RWPE2 (cell line): ENCODE measurements at regions not wholly inside any gene's neighbourhood (a gene's known extent, or its start where the extent isn't known, plus 50 kb on each side); places are given as distances from the start of the nearest gene placed in this dataset.

Experiments used
- ATAC-seq: fragments of 200-7000 bp; cut with Tn5 transposase; 3 replicates; pipeline ENCODE4 v1.9.1; 2021; ENCODE audit warnings: low read depth
- DNase-seq: peaks from one replicate; pipeline ENCODE4 v3.0.0-alpha.2; 2020; ENCODE audit warnings: low spot score
- H3K27ac ChIP-seq: fragments of 450-650 bp; 2 replicates; pipeline ENCODE4 v1.5.1; 2017; ENCODE audit warnings: mild to moderate bottlenecking; ENCODE audit not compliant: poor library complexity, severe bottlenecking
- H3K27me3 ChIP-seq: fragments of 250-450 bp; sonication (Bioruptor Pico); 2 replicates; pipeline ENCODE4 v1.5.1; 2021; ENCODE audit warnings: mild to moderate bottlenecking, moderate library complexity; ENCODE audit not compliant: insufficient read depth, poor library complexity, severe bottlenecking
- H3K36me3 ChIP-seq: fragments of 250-450 bp; sonication (Bioruptor Pico); 2 replicates; pipeline ENCODE4 v1.5.1; 2020; ENCODE audit warnings: low read depth, mild to moderate bottlenecking, moderate library complexity
- H3K4me1 ChIP-seq: fragments of 250-450 bp; sonication (Bioruptor Pico); 2 replicates; pipeline ENCODE4 v1.5.1; 2021; ENCODE audit warnings: mild to moderate bottlenecking, moderate library complexity; ENCODE audit not compliant: insufficient read depth, poor library complexity, severe bottlenecking
- H3K4me3 ChIP-seq: fragments of 250-450 bp; sonication (Bioruptor Pico); 2 replicates; pipeline ENCODE4 v1.5.1; 2021; ENCODE audit warnings: mild to moderate bottlenecking, moderate library complexity; ENCODE audit not compliant: severe bottlenecking
- H3K9me3 ChIP-seq: fragments of 250-450 bp; sonication (Bioruptor Pico); 2 replicates; pipeline ENCODE4 v1.5.1; 2021; ENCODE audit warnings: mild to moderate bottlenecking, moderate library complexity; ENCODE audit not compliant: severe bottlenecking
- TF ChIP-seq, protein P1 (sequence below): fragments of 450-650 bp; IDR thresholded peaks from one replicate; pipeline ENCODE4 v1.5.1; 2017; ENCODE audit warnings: mild to moderate bottlenecking, moderate library complexity; ENCODE audit not compliant: poor library complexity, severe bottlenecking

DNA sequence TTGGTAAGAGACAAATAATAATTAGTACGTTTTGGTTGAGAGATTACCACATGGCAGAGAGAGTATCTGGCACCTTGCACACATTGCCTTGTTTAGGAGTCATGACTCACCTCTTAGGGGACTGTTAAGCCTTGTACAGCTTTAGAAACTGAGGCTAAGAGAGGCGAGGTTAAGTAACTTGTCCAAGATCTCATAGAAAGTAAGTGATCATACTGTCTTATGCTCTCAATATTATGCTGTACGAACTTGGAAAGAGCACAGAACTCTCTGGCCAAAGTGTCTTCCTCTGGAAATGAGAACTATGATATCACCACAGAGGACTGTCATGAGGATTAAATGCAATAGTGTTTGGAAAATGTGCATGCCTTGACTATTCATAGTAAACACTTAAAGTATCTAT lies 249.0 kb downstream of the UTRN start:
- Histone ChIP-seq H3K36me3 (peaks cover 15% of the 10 kb centered on the region; the same call in 1 of the 2 replicates), H3K4me3 (no peak overlapping the region), H3K4me1 (no peaks in the 10 kb centered on the region), H3K9me3 (peaks cover 3% of the 10 kb centered on the region), H3K27me3 (no peaks in the 10 kb centered on the region), H3K27ac (no peak overlapping the region)
- TF ChIP-seq, protein P1, sequence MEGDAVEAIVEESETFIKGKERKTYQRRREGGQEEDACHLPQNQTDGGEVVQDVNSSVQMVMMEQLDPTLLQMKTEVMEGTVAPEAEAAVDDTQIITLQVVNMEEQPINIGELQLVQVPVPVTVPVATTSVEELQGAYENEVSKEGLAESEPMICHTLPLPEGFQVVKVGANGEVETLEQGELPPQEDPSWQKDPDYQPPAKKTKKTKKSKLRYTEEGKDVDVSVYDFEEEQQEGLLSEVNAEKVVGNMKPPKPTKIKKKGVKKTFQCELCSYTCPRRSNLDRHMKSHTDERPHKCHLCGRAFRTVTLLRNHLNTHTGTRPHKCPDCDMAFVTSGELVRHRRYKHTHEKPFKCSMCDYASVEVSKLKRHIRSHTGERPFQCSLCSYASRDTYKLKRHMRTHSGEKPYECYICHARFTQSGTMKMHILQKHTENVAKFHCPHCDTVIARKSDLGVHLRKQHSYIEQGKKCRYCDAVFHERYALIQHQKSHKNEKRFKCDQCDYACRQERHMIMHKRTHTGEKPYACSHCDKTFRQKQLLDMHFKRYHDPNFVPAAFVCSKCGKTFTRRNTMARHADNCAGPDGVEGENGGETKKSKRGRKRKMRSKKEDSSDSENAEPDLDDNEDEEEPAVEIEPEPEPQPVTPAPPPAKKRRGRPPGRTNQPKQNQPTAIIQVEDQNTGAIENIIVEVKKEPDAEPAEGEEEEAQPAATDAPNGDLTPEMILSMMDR = no peak
- DNase-seq (no peak), ATAC-seq (no peak)

DNA sequence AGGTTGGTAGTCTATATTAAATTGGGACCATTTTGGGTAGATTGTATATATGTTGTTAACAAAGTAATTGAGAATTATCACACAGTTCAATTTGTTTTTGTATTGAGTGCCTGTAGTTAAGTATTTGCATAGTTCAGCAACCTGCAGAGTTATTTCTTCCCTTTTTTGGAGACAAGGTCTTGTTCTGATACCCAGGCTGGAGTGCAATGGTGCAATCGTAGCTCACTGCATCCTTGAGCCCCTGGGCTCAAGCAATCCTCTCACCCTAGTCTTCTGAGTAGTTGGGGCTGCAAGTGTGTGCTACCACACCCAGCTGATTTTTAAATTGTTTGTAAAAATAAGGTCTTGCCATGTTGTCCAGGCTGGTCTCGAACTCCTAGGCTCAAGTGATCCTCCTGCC lies 250.5 kb downstream of the UTRN start:
- peaks cover 19% of the 10 kb centered on the region; the same call in 1 of the 2 replicates for H3K36me3 ChIP-seq
- TF ChIP-seq, protein P1 = no peak
- no peak for ATAC-seq

DNA sequence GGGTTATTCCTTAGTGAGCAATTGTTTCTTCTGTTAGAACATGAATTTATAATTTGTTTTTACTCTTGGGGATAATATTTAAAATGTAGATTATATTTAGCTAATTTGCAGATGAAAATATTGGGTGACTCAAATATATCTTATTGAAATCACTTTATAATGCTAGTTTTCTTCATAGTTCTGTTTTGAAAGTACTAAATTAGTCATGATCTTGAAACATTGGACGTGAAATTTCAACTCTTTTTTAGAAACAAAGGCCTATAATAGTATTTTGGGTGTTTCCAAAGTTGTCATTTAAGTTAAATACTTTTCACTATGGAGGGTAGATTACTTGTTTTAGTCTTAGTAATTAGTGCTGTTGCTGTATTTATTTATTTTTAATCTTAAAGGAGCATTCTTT lies 250.9 kb downstream of the UTRN start:
- TF ChIP-seq, protein P1 = no peak
- H3K9me3 ChIP-seq = peaks cover 3% of the 10 kb centered on the region
- H3K27me3 ChIP-seq = no peaks in the 10 kb centered on the region
- H3K4me3 ChIP-seq = no peak overlapping the region
- ATAC-seq = no peak
- H3K4me1 ChIP-seq = no peaks in the 10 kb centered on the region
- H3K36me3 ChIP-seq = peaks cover 19% of the 10 kb centered on the region; the same call in 1 of the 2 replicates
- no peak overlapping the region for H3K27ac ChIP-seq
- DNase-seq = no peak

More for the DNA sequence above, 250.5 kb downstream of the UTRN start:
- no peak overlapping the region for H3K4me3 ChIP-seq
- H3K27ac ChIP-seq = no peak overlapping the region
- no peaks in the 10 kb centered on the region for H3K4me1 ChIP-seq
- H3K27me3 ChIP-seq = no peaks in the 10 kb centered on the region
- DNase-seq = no peak
- peaks cover 3% of the 10 kb centered on the region for H3K9me3 ChIP-seq

DNA sequence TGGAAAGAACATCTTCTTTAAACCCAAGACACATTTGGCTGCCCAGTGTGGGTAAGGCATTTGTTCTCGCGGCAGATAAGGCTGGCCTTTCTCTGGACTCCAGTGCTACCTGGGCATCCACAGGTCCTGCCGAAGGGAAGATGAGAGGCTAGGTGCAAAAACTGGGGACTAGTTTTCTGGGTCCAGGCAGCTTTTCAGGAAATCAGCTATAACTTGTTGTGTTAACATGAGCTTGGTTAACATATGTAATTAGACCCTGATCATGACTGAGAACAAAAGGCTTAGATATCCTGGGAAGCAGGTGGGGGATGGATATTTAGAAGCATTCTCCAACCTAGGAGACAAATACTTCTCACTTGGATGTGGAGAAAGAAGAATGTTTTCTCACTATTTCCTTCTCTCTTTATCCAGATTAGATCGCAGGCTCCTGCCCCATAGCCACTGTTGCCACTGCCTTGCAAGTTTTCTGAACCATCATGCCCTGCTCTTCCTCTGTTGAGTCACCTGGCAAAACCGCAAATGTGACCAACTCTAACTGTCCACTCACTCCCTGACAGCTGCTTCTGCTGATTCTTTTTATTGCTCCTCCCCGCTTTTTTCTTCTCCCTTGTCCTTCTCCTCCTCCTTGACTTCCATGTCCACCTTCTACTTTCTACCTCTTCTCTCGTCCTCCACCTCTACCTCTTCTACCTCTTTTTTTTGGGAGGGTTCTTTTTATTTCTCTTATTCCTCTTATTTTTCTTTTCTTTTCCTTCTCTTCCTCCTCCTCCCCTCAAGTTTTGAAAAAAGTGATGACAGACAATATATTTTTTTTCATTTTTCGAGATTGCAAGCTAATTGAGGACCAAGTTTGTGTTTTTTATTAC lies 258.1 kb downstream of the UTRN start:
- Histone ChIP-seq H3K4me3 (no peak overlapping the region), H3K9me3 (no peaks in the 10 kb centered on the region), H3K27me3 (no peaks in the 10 kb centered on the region), H3K4me1 (no peaks in the 10 kb centered on the region), H3K36me3 (peaks cover 25% of the 10 kb centered on the region), H3K27ac (no peak overlapping the region)
- ATAC-seq = peak; percentile 67; the same call in 2 of the 3 replicates
- TF ChIP-seq, protein P1 = no peak
- no peak for DNase-seq

DNA sequence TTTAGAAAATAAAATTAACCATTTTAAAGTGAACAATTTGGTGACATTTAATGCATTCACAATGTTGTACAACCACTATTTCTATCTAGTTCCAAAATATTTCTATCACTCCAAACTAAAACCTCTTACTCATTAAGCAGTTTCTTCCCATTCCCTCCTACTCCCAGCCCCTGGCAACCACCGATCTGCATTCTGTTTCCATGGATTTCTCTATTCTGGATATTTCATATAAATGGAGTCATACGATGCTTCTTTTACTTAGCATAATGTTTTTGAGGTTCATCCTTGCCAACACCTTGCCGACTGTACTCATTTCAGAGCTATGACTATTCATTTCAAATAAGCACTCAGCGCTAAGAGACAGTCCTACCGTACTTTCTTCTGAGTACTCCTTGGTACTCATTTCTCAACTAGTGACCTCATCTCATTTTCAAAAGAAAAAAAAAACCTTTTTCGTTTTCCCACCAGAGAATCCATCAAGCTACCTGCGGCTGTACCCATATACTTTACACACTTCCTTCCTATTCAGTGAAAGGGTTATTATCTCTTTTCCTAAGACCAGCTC lies 259.2 kb downstream of the UTRN start:
- Histone ChIP-seq H3K4me3 (no peak overlapping the region), H3K27me3 (no peaks in the 10 kb centered on the region), H3K27ac (no peak overlapping the region), H3K9me3 (no peaks in the 10 kb centered on the region), H3K4me1 (no peaks in the 10 kb centered on the region), H3K36me3 (peaks cover 26% of the 10 kb centered on the region)
- no peak for ATAC-seq
- DNase-seq = no peak
- TF ChIP-seq, protein P1 = no peak
